Femur (tissue), 1 donor: ENCODE measurements at regions not wholly inside any gene's neighbourhood (a gene's known extent, or its start where the extent isn't known, plus 50 kb on each side); places are given as distances from the start of the nearest gene placed in this dataset.
A peak's percentile ranks its signal among the peaks of the same experiment; 100 is the strongest.

ENCODE experiments used
- DNase-seq: peaks from one replicate; pipeline ENCODE4 v3.0.0-alpha.2; 2017

DNA sequence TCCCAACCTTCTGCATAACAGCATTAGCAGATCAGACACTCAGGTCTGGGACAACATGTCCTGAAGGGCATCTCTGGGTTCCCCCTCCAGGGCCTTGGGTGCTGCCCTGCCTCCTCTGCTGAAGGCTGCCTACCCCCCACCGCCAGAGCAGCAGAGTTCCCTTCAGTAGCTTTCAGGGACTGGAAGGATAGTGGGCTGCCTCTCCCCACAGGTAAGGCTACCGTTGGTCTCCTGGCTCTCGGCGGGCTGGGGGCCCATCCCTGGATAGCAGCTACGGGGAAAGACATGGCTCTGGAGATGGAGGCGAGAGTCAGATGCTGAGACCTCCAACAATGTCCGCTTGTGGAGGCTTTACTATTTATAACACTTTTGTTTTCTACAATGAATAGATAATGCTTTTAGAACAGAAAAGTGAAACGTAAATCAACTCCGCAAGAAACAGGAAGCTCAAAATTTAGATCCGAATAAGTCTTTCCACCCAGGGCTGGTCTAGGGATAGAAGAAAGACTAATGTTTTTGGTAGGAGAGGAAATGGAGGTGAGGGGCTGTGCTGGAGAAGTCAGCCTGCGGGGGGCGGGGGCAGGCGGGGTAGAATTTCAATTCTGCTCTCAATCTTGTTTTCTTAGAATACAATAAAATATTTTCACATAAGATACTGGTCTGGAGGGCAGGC lies 58.4 kb downstream of the ARL4C start:
- no peak for DNase-seq

DNA sequence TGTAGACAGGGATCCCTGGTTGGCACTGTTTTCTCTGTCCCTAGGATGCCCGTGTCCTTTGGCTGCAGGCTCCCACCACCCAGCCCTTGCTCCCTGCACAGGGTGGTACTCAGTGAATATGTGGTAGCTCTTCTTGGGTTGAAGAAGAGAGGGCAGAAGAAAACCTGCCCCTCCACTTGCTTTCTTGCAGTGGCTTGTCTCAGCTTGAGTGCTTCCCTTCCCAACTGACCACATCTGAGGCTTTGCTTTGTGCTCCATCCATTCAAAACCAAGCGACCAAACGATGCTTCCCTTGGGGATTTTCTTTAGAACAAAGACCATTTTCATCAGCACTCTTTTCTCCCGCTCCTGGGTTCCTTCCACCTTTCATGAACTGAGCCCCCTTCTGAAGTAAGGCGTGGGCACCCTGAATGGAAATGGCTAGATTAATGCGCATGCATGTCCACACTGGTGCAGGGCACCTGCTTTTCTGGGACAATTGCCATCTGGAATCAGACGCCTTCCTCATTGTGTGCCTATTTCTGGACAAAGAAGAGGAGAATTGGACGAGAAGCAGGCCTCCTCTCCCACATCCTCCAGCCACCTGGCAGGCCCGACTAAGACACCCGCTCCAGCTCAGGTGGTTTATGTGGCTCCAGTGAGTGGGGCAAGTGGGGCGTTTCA lies 59.1 kb downstream of the ARL4C start:
- no peak for DNase-seq

GRCh38 chr2:234436482-234436837 lies 60.4 kb downstream of the ARL4C start:
- DNase-seq, result no peak

DNA sequence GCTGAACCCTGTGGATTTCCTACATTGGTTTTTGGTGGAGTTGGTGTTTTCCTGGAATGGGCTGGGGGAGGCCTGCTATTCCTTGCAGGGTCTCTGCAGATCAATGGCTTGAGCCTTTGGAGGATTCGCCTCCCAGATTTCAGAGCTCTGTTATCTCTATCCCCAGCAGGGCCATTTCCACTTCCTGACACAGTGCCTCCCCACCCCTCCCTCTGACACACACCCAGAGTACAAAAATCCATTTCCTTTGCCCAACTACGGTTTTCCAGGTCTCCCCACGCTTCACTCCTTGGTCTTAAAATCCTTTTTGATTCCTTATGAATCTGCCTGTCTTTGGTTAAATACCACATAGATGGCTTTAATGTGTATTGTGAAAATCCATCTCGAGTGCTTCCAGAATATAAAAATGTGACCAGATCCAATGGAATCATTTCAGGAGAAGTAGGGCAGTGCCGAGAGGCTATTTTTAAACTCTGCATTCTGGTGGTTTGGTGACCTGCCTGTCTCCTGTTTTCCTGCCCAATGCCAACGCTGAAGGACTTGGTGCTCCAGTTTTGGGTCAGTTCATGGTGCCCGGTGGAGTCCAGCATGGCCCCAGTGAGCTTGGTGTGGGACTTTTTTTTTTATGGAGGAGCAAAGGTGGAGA lies 60.9 kb downstream of the ARL4C start:
- DNase-seq, result no peak

GRCh38 chr2:234433201-234433600 lies 63.7 kb downstream of the ARL4C start:
- no peak for DNase-seq

DNA sequence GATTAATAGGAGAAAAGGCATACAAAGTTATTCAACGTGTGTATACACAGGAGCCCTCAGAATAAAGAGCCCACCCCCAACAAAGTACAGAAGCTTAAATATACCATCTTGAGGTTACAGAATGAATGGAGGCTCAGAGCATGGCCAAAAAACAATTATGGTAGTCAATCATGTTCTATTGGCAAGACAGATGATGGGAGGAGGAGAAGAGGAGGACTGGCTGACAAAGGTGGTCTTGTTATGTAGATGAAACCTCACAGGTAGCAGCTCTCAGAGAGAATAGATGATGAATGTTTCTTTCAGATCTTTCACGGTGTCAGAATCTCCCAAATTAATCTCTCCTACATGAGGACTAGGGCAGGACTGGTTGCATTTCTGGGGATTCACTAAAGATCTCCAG lies 66.0 kb downstream of the ARL4C start:
- no peak for DNase-seq

- DNase-seq, result no peak
Measured at GRCh38 chr2:234429265-234429664, 67.6 kb downstream of the ARL4C start.

DNA sequence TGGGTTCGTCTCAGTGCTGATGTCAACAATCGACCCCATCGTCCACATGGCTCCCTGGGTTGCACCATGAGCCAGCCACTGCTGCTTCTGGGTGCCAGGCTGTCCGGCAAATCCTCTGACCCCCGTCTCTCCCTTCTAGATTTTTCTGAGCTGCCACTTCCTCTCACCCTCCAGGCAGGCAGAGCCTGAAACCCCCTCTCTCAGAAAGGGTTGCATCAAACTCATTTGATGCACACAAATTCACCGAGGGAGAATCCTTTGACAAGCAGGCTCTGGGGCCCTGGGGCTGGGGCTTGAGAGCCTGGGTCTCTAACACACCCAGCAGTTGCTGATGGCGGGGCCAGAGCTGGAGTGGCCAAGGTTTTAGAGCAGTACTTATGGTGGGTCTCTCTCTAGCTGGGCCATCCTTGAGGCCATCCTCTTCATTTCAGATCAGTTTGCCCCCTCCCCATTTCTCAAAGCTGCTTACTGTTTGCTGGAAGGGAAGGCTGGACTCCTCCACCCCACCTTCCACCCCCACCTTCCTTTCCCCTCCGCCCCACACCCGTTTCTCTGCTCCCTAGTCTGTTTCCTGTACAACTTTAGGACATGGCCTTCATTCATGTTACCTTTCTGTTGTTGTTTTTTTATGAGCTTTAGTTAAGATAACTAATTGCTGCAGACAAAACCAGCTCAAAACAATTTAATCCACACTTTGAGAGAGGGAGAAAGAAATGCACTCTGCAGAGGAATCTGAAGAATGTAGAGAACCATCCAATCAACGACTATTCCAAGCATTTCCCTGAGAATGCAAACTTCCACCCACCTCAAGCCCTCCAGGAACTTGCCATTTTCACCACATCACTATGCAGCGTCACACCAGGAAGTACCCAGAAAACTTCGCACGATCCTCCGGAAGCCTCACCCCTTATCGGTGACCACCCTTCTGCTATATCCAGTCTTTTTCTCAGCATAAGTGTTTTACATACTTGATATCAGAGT lies 69.5 kb downstream of the ARL4C start:
- no peak for DNase-seq

GRCh38 chr2:234426616-234427015 lies 70.3 kb downstream of the ARL4C start:
- DNase-seq, result no peak

- peak; percentile 38 for DNase-seq
Measured at GRCh38 chr2:234425639-234426603, 71.0 kb downstream of the ARL4C start.

DNA sequence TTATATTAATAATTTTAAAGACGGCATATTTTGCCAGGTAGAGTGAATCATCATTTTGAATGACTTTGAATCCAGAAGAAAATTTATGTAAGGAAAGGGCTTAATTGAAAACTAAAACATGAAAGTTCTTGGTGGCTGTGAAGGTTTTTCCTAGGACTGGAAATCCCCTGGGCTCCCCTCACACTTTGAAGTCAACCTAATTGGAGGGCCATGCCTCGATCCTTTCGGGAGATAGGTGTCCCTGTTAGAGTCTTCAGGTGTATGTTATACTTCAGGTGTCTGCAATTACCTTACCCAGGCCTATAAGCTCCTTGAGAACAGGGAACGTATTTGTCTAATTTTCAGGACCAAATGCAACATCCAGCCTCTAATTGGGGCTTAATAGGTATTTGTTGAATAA lies 73.0 kb downstream of the ARL4C start:
- no peak for DNase-seq

DNA sequence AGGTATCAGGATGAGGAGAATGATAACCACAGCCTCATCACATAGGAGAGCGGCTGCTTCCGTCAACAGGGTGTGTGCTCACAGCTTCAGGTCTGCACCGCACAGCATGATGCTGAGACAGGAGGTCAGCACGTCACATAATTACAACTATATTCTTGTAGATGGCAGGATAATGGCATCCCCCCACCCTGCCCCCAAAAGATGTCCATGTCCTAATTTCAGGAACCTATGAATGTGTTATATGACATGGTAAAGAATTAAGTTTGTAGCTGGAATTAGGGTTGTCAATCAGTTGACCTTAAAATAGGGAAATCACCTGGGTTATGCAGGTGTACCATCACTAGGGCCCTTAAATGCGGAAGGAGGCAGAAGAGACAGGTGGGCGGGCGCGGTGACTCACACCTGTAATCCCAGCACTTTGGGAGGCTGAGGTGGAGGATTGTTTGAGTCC lies 73.9 kb downstream of the ARL4C start:
- DNase-seq, result no peak

- no peak for DNase-seq
Measured at GRCh38 chr2:234422273-234422732, 74.6 kb downstream of the ARL4C start.

DNA sequence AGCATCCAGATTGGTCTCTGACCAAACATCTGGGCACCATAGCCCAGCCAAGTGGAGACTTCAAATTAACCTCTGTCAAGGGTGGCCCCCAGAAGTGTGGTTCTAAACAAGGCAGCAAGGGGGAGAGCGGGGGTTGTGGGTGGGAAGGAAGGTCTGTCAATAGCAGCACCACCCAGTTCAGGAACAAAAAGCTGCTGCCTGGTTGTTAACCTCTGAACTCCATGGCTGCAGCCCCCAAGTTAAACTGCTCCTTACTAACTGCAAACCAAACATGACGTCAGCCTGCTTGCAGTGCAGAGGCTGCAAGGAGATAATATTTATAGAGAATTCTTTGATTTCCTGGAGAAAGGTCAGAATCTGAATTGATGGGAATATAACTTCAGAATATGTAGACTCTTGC lies 76.5 kb downstream of the ARL4C start:
- no peak for DNase-seq

DNA sequence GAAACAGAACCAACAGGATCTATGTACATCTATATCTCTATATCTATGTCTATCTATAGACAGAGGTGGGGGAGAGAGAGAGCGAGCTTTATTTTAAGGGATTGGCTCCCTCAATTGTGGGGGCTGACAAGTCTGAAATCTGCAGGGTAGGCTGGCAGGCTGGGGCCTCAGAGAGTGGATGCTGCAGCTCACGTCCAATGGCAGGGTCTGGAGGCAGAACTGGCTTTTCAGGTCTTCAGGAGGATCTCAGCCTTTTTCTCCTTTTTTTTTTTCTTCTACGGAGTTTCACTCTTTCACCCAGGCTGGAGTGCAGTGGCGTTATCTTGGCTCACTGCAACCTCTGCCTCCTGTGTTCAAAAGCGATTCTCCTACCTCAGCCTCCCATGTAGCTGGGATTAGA lies 77.2 kb downstream of the ARL4C start:
- no peak for DNase-seq

- no peak for DNase-seq
Measured at GRCh38 chr2:234415706-234416105, 81.2 kb downstream of the ARL4C start.

- no peak for DNase-seq
Measured at GRCh38 chr2:234414596-234414995, 82.3 kb downstream of the ARL4C start.

- DNase-seq, result no peak
Measured at GRCh38 chr2:234412726-234413125, 84.2 kb downstream of the ARL4C start.

DNA sequence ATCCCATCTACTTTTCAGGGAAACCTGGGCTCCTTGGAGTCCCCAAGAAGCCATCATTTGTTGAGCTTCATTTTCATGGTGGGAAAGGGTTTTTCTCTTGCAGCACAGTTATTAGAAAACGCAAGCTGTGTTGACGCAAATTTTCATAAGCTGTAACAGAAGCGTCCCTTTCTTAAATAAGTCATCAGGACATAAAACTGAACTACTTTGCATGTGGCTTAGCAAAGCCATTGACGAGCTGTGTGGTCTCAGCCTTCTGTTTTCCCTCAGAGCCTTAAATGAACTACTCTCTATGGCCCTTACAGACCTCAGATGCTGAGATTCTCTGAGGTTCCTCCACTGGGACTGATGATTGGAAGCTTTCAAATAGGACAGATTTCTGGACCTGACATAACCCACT lies 85.1 kb downstream of the ARL4C start:
- DNase-seq, result no peak

DNA sequence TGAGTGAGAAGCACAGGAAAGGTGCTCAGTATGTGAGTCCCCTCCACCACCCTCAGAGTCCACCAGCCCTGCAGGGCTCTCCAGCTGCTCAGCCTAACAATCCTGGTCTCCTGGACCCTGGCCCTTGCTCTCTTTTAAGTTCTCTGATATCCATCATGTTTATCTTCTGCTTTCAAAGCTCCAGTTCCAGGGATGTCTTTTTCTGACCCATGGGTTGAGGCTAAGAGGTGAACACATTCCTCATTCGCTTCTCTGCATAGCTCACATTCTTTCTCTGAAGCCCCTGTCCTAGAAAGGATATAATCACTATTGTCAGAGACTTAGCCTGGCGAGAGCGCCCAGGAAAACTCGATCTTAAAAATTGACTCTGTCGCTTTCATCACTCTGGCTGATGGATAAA lies 86.4 kb downstream of the ARL4C start:
- DNase-seq, result no peak

DNA sequence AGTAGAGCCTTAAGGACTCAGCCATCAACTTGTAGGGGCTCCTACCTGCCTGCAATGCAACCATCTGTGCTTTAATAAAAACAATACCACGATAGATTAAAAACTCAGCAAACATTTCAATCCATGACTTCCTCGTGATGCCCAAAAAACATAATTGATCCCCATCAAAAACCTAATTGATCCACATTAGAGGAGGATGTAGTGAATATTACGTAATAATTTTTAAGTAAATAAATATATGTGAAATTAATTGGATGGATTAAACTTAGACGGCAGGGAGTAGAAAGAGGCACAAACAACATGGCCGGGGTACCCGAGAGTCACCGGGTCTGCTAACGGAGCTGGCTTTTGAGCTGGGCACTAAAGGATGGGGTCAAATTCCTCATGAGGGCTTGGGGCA lies 87.3 kb downstream of the ARL4C start:
- DNase-seq, result no peak

DNA sequence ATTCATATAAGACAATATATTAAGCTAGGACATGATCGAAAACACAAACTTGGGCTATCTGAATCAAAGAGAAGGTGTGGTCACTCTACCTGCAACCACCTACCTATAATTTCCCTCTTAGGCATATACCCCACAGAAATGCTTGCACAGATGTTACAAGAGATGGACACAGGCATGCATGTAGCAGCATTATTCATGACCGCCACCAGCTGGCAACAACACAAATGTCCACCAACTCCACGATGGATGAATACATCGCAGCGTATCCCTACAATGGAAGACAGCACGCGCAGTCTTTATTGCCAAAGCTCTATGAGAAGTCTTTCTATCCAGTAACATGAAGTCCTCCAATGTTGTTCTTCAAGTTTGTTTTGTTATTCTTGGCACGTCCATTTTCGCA lies 90.8 kb downstream of the ARL4C start:
- DNase-seq, result no peak
